Panc1 (cell line): ENCODE measurements at regions not wholly inside any gene's neighbourhood (a gene's known extent, or its start where the extent isn't known, plus 50 kb on each side); places are given as distances from the start of the nearest gene placed in this dataset.

Experiments
- ATAC-seq: fragments of 200-7000 bp; cut with Tn5 transposase; 2 replicates; pipeline ENCODE4 v1.9.1; 2020; ENCODE audit warnings: mild to moderate bottlenecking, moderate library complexity
- BruUV-seq: library from RNA; stranded (reverse); fragments of 400-500 nt; replicated peaks from 2 replicates; lab custom pipeline; 2021; lab: Mats Ljungman, UMichigan
- CTCF ChIA-PET: fragments of 300-600 bp; sonication (Branson Sonifier 250); formaldehyde crosslinking; loops from one replicate; lab custom pipeline; 2022; ENCODE audit warnings: antibody characterized with exemption; lab: Charles Lee
- POLR2A ChIA-PET: fragments of 300-600 bp; sonication (Branson Sonifier 250); formaldehyde crosslinking; loops from one replicate; lab custom pipeline; 2022; ENCODE audit warnings: antibody characterized with exemption; lab: Charles Lee
- DNase-seq: peaks from one replicate; pipeline ENCODE4 v3.0.0-alpha.2; 2010; ENCODE audit warnings: low read depth, low spot score
- H3K27ac ChIP-seq: 2 replicates; pipeline ENCODE4 v1.5.1; 2011; ENCODE audit warnings: mild to moderate bottlenecking, low read length, inconsistent platforms
- H3K27me3 ChIP-seq: fragments of 200-500 bp; sonication (Bioruptor generic); 2 replicates; pipeline ENCODE4 v1.6.0; 2014; ENCODE audit warnings: low read length, inconsistent platforms; ENCODE audit not compliant: control insufficient read depth, insufficient read depth
- H3K36me3 ChIP-seq: fragments of 200-500 bp; sonication (Bioruptor generic); 2 replicates; pipeline ENCODE4 v1.5.1; 2014; ENCODE audit warnings: inconsistent platforms, mild to moderate bottlenecking, low read length, moderate library complexity; ENCODE audit not compliant: control insufficient read depth, insufficient read depth
- H3K4me1 ChIP-seq: 2 replicates; pipeline ENCODE4 v1.5.1; 2011; ENCODE audit warnings: inconsistent platforms, mild to moderate bottlenecking, low read length, moderate library complexity; ENCODE audit not compliant: control insufficient read depth, insufficient read depth
- H3K4me3 ChIP-seq, 2 experiments: 2 replicates each; pipeline ENCODE4 v1.5.1; 2011 to 2012; ENCODE audit warnings: low read depth in 2 of 2, low read length in 2 of 2, mild to moderate bottlenecking in 2 of 2, inconsistent platforms in 1 of 2, moderate library complexity in 1 of 2
- H3K9me3 ChIP-seq: fragments of 200-500 bp; sonication (Bioruptor generic); 2 replicates; pipeline ENCODE4 v1.5.1; 2014; ENCODE audit warnings: low read depth, mild to moderate bottlenecking, inconsistent platforms, low read length, moderate library complexity; ENCODE audit not compliant: control insufficient read depth, insufficient read depth
- POLR2AphosphoS5 ChIP-seq: IDR thresholded peaks from 2 replicates; pipeline ENCODE4 v1.6.1; 2012; ENCODE audit warnings: mild to moderate bottlenecking, low read depth, low read length, moderate library complexity
- SIN3A ChIP-seq: IDR thresholded peaks from 2 replicates; pipeline ENCODE4 v1.6.1; 2012; ENCODE audit warnings: low read depth, mild to moderate bottlenecking, low read length, moderate library complexity, borderline replicate concordance; ENCODE audit not compliant: insufficient read depth
- TCF7L2 ChIP-seq: IDR thresholded peaks from 2 replicates; pipeline ENCODE4 v1.6.1; 2011; ENCODE audit warnings: mild to moderate bottlenecking, low read depth, low read length, inconsistent platforms
- in situ Hi-C: cut with HindIII; loops from 2 replicates; pipeline ENCODE4 v1.10.0; 2016; ENCODE audit warnings: low sequenced_read_pairs, low pct_unique_long_range_greater_than_20kb
- intact Hi-C: fragments of 100-400 bp; cut with micrococcal nuclease; formaldehyde crosslinking; loops from one replicate; pipeline ENCODE4 v1.10.0; 2022; ENCODE audit not compliant: unreplicated experiment
- TF ChIP-seq, protein P1 (sequence below): fragments of 450-650 bp; IDR thresholded peaks from 2 replicates; pipeline ENCODE4 v1.5.1; 2017; ENCODE audit warnings: mild to moderate bottlenecking
- TF ChIP-seq, protein P2 (sequence below), 2 experiments: IDR thresholded peaks; 2 replicates each; pipeline ENCODE4 v1.6.1; 2011 to 2012; ENCODE audit warnings: low read depth in 2 of 2, control low read depth in 1 of 2, low read length in 1 of 2, mild to moderate bottlenecking in 1 of 2, moderate library complexity in 1 of 2; ENCODE audit not compliant: insufficient read depth in 1 of 2

DNA sequence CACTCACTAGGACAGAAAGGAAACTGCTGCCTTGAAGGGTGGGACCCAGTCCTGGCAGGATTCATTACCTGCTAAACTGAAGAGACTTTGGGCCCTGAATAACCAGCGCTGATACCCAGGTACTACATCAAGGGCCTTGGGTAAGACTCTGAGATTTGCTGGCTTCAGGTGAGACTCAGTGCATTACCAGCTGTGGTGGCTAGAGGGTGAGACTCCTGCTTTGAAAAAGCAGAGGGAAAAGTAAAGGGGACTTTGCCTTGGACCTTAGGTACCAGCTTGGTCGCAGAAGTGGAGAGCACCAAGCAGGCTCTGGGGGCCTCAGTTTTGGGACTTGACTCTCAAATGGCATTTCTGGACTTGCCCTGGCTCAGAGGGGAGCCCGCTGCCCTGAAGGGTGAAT, 673.3 kb downstream of the NXPH1 start:
- CTCF ChIA-PET: no interaction called here
- no peak overlapping the region for H3K27ac ChIP-seq
- ATAC-seq (no peak), DNase-seq (no peak)
- BruUV-seq: no TSS peak
- POLR2A ChIA-PET: no interaction called here
- in situ Hi-C loops: no loop called here
- no peak overlapping the region for H3K4me3 ChIP-seq
- no peaks in the 10 kb centered on the region for H3K4me1 ChIP-seq
- intact Hi-C loops: no loop called here
- TF ChIP-seq, protein P1, sequence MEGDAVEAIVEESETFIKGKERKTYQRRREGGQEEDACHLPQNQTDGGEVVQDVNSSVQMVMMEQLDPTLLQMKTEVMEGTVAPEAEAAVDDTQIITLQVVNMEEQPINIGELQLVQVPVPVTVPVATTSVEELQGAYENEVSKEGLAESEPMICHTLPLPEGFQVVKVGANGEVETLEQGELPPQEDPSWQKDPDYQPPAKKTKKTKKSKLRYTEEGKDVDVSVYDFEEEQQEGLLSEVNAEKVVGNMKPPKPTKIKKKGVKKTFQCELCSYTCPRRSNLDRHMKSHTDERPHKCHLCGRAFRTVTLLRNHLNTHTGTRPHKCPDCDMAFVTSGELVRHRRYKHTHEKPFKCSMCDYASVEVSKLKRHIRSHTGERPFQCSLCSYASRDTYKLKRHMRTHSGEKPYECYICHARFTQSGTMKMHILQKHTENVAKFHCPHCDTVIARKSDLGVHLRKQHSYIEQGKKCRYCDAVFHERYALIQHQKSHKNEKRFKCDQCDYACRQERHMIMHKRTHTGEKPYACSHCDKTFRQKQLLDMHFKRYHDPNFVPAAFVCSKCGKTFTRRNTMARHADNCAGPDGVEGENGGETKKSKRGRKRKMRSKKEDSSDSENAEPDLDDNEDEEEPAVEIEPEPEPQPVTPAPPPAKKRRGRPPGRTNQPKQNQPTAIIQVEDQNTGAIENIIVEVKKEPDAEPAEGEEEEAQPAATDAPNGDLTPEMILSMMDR: no peak
- TF ChIP-seq, protein P2, sequence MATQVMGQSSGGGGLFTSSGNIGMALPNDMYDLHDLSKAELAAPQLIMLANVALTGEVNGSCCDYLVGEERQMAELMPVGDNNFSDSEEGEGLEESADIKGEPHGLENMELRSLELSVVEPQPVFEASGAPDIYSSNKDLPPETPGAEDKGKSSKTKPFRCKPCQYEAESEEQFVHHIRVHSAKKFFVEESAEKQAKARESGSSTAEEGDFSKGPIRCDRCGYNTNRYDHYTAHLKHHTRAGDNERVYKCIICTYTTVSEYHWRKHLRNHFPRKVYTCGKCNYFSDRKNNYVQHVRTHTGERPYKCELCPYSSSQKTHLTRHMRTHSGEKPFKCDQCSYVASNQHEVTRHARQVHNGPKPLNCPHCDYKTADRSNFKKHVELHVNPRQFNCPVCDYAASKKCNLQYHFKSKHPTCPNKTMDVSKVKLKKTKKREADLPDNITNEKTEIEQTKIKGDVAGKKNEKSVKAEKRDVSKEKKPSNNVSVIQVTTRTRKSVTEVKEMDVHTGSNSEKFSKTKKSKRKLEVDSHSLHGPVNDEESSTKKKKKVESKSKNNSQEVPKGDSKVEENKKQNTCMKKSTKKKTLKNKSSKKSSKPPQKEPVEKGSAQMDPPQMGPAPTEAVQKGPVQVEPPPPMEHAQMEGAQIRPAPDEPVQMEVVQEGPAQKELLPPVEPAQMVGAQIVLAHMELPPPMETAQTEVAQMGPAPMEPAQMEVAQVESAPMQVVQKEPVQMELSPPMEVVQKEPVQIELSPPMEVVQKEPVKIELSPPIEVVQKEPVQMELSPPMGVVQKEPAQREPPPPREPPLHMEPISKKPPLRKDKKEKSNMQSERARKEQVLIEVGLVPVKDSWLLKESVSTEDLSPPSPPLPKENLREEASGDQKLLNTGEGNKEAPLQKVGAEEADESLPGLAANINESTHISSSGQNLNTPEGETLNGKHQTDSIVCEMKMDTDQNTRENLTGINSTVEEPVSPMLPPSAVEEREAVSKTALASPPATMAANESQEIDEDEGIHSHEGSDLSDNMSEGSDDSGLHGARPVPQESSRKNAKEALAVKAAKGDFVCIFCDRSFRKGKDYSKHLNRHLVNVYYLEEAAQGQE (IDR thresholded peaks at IDR 0.05; ENCODE audit: insufficient read depth in 1 of 2, low read depth in 2 of 2, low read length in 1 of 2): no peak
- no peak for TF ChIP-seq SIN3A
- no peak for TF ChIP-seq TCF7L2
- TF ChIP-seq POLR2AphosphoS5: no peak
- peaks cover 11% of the 10 kb centered on the region for H3K9me3 ChIP-seq
- H3K27me3 ChIP-seq: no peaks in the 10 kb centered on the region
- H3K36me3 ChIP-seq: no peaks in the 10 kb centered on the region

DNA sequence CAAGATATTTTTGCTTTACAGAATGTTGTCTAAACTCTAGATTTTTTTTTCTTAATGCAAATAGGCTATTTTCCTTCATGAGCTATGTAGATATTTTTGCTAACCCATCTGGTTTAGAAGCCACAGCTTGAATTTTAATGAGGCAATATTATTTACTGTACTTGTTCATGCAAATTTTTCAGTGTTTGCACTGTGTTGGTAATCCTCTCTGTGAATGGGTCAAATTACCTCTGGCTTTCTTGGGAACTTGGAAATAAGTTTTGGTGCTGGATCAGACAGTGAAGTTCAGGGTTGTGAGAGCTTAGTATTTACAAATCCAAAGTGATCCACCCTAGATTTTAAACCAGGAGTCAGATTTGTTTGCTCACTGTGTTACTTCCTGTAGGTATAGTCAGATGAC, 686.9 kb downstream of the NXPH1 start:
- no TSS peak for BruUV-seq
- CTCF ChIA-PET: interaction anchor here (0.7 kb wide), 1 partner anchor 625 kb away, joined by 3 read pairs; no protein-coding TSS in a partner anchor
- POLR2A ChIA-PET: no interaction called here

More for the DNA sequence above, 686.9 kb downstream of the NXPH1 start:
- Histone ChIP-seq H3K4me1 (no peaks in the 10 kb centered on the region), H3K27ac (no peak overlapping the region), H3K27me3 (no peaks in the 10 kb centered on the region), H3K4me3 (no peak overlapping the region), H3K36me3 (no peaks in the 10 kb centered on the region), H3K9me3 (no peaks in the 10 kb centered on the region)
- no peak for ATAC-seq
- in situ Hi-C loops (no loop called here), intact Hi-C loops (no loop called here)
- no peak for DNase-seq
- TF ChIP-seq, protein P1: no peak
- no peak for TF ChIP-seq SIN3A
